ENCODE measurements at regions not wholly inside any gene's neighbourhood (a gene's known extent, or its start where the extent isn't known, plus 50 kb on each side); places are given as distances from the start of the nearest gene placed in this dataset.

DNA sequence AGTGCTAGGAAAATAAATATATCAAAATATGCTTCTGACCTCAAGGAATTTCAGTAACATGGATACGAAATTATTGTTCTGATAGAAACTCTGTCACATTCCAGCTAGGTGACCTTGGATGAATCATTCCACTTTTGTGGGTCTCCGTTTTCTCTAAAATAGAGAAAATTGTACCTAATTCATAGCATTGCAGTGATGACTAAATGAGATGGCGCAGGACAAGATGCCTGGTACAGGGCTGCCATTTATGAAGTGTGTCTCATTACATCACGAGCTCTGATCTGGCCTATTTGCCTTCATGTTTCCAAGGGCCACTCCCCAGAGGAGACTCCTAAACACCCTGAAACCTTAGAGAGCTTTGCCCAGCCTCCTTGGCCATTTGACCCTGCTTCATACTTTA is 480.0 kb upstream of the USP24 start:
- Mint-ChIP-seq H3K27me3 (ENCODE audit: unreplicated experiment) (no peaks in the 10 kb centered on the region), H3K36me3 (ENCODE audit: insufficient read depth, unreplicated experiment) (no peaks in the 10 kb centered on the region), H3K4me1 (ENCODE audit: low read depth, unreplicated experiment) (no peaks in the 10 kb centered on the region), H3K4me3 (ENCODE audit: low read depth, unreplicated experiment) (no peak overlapping the region), H3K9me3 (ENCODE audit: low read depth, unreplicated experiment) (peaks cover 3% of the 10 kb centered on the region), H3K27ac (ENCODE audit: unreplicated experiment) (no peak overlapping the region)
- CTCF ChIA-PET = no interaction called here
- no peak for DNase-seq
- BruUV-seq (replicated peaks) = no TSS peak
- intact Hi-C loops (cut with micrococcal nuclease; ENCODE audit: unreplicated experiment) = no loop called here
- TF ChIP-seq, protein P1, sequence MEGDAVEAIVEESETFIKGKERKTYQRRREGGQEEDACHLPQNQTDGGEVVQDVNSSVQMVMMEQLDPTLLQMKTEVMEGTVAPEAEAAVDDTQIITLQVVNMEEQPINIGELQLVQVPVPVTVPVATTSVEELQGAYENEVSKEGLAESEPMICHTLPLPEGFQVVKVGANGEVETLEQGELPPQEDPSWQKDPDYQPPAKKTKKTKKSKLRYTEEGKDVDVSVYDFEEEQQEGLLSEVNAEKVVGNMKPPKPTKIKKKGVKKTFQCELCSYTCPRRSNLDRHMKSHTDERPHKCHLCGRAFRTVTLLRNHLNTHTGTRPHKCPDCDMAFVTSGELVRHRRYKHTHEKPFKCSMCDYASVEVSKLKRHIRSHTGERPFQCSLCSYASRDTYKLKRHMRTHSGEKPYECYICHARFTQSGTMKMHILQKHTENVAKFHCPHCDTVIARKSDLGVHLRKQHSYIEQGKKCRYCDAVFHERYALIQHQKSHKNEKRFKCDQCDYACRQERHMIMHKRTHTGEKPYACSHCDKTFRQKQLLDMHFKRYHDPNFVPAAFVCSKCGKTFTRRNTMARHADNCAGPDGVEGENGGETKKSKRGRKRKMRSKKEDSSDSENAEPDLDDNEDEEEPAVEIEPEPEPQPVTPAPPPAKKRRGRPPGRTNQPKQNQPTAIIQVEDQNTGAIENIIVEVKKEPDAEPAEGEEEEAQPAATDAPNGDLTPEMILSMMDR (IDR thresholded peaks at IDR 0.05; ENCODE audit: unreplicated experiment) = no peak

DNA sequence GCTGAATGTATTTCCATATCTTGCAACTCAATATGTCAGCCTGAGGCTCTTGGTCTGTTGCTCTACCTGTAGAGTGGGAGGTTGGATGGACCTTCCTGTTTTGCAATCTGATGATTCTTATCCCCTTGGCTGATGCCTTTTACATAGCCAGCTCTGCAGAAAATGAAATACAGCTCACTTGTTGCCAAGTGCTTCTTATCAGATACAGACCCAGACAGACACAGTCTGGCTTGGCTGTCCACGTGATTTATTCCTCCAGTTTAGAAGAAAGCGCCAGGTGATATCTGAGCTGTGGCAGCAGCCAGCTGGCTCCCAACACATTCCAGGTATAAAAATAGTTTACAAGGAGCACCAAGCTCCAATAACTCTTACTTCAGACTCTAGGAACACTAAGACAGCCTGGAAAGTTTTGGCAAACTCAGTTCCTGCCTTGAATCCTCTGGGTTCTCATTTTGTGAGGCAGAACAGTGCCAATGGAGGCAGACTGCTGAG is 479.2 kb upstream of the USP24 start:
- H3K4me1 Mint-ChIP-seq (ENCODE audit: low read depth, unreplicated experiment) = no peaks in the 10 kb centered on the region
- no TSS peak for BruUV-seq (replicated peaks)
- peaks cover 3% of the 10 kb centered on the region for H3K9me3 Mint-ChIP-seq (ENCODE audit: low read depth, unreplicated experiment)
- no peak overlapping the region for H3K4me3 Mint-ChIP-seq (ENCODE audit: low read depth, unreplicated experiment)
- no peaks in the 10 kb centered on the region for H3K27me3 Mint-ChIP-seq (ENCODE audit: unreplicated experiment)
- CTCF ChIA-PET = interaction anchor here (0.6 kb wide), 1 partner anchor 8 kb away, joined by 3 read pairs; no protein-coding TSS in a partner anchor
- H3K27ac Mint-ChIP-seq (ENCODE audit: unreplicated experiment) = no peak overlapping the region
- no peak for DNase-seq
- no peaks in the 10 kb centered on the region for H3K36me3 Mint-ChIP-seq (ENCODE audit: insufficient read depth, unreplicated experiment)
- TF ChIP-seq, protein P1 (IDR thresholded peaks at IDR 0.05; ENCODE audit: unreplicated experiment) = no peak
- intact Hi-C loops (cut with micrococcal nuclease; ENCODE audit: unreplicated experiment) = no loop called here

DNA sequence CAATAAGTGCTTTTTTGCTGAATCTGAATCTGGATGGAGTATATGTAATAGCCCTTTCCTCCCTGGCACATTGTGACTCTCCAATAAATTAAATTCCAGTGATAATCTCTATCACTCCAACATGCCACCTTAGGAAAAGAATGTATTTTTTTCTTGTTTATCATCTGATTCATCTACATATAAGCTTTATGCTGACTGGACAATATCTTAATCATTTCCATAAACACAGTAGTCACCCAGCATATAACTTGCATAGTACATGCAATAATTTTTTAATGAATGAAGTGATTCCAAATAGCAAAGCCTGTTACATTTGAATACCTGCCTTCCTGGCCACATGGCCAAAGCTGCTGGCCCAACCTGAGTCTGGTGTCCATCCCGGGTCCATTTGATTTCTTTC is 477.6 kb upstream of the USP24 start:
- TF ChIP-seq, protein P1 (IDR thresholded peaks at IDR 0.05; ENCODE audit: unreplicated experiment) = no peak
- intact Hi-C loops (cut with micrococcal nuclease; ENCODE audit: unreplicated experiment) = no loop called here
- Mint-ChIP-seq H3K4me1 (ENCODE audit: low read depth, unreplicated experiment) (no peaks in the 10 kb centered on the region), H3K27ac (ENCODE audit: unreplicated experiment) (no peak overlapping the region), H3K36me3 (ENCODE audit: insufficient read depth, unreplicated experiment) (no peaks in the 10 kb centered on the region), H3K27me3 (ENCODE audit: unreplicated experiment) (no peaks in the 10 kb centered on the region), H3K9me3 (ENCODE audit: low read depth, unreplicated experiment) (peaks cover 3% of the 10 kb centered on the region), H3K4me3 (ENCODE audit: low read depth, unreplicated experiment) (no peak overlapping the region)
- DNase-seq = no peak
- BruUV-seq (replicated peaks) = no TSS peak
- CTCF ChIA-PET = no interaction called here

DNA sequence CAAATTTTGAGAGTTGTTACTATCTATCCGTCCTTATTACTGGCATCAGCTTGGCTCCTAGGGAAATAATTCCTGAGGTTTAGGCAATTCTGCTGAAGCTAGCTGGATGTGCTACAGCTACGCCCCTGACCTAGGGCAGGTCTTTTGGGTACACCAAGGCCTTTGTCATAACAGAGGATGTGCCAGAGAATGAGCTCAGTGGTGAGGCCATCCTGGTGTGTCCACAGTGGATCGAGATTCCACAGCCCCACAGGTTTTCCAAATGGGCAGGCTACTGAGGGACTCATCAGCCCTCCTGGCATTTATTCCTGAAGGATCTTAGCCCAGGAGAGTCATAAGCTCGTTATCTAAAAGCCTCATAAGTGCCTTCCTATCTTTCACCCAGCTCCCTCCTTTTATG is 475.2 kb upstream of the USP24 start:
- Mint-ChIP-seq H3K4me1 (ENCODE audit: low read depth, unreplicated experiment) (no peaks in the 10 kb centered on the region), H3K27me3 (ENCODE audit: unreplicated experiment) (no peaks in the 10 kb centered on the region), H3K9me3 (ENCODE audit: low read depth, unreplicated experiment) (peaks cover 5% of the 10 kb centered on the region), H3K4me3 (ENCODE audit: low read depth, unreplicated experiment) (no peak overlapping the region), H3K27ac (ENCODE audit: unreplicated experiment) (no peak overlapping the region), H3K36me3 (ENCODE audit: insufficient read depth, unreplicated experiment) (no peaks in the 10 kb centered on the region)
- no peak for DNase-seq
- CTCF ChIA-PET = no interaction called here
- TF ChIP-seq, protein P1 (IDR thresholded peaks at IDR 0.05; ENCODE audit: unreplicated experiment) = no peak
- intact Hi-C loops (cut with micrococcal nuclease; ENCODE audit: unreplicated experiment) = no loop called here
- no TSS peak for BruUV-seq (replicated peaks)

Data from Calu3 (cell line).